Gastrocnemius medialis (tissue), 4 donors: ENCODE measurements at regions not wholly inside any gene's neighbourhood (a gene's known extent, or its start where the extent isn't known, plus 50 kb on each side); places are given as distances from the start of the nearest gene placed in this dataset.

ENCODE experiments used
- ATAC-seq, 2 donors: fragments of 150-250 bp; one replicate each; pipeline ENCODE4 v1.9.1; 2016
- DNase-seq, 2 donors: peaks; one replicate each; pipeline ENCODE4 v3.0.0-alpha.2; 2019
- H3K27ac ChIP-seq, 4 donors: fragments of 200-600 bp; sonication (generic); 1 replicate in 1 of 4; 2 replicates in 3 of 4; pipeline ENCODE4 v1.5.1; 2016 to 2018; ENCODE audit warnings: mild to moderate bottlenecking in 2 of 4, moderate library complexity in 1 of 4
- H3K27me3 ChIP-seq, 3 donors: fragments of 200-600 bp; sonication (generic) in 2 of 3; 1 replicate in 1 of 3; 2 replicates in 2 of 3; pipeline versions ENCODE4 v1.5.1 to v1.6.0; 2016 to 2019; ENCODE audit warnings: mild to moderate bottlenecking in 1 of 3, moderate library complexity in 1 of 3
- H3K36me3 ChIP-seq, 2 donors: fragments of 200-600 bp; sonication (generic) in 1 of 2; one replicate each; pipeline ENCODE4 v1.5.1; 2017 to 2018
- H3K4me1 ChIP-seq, 2 donors: fragments of 200-600 bp; sonication (generic) in 1 of 2; one replicate each; pipeline ENCODE4 v1.5.1; 2016 to 2017; ENCODE audit warnings: mild to moderate bottlenecking in 2 of 2
- H3K4me3 ChIP-seq, 4 donors: fragments of 200-600 bp; sonication (generic) in 3 of 4; 1 replicate in 1 of 4; 2 replicates in 3 of 4; pipeline ENCODE4 v1.5.1; 2016 to 2019; ENCODE audit warnings: mild to moderate bottlenecking in 2 of 4
- H3K9me3 ChIP-seq, 3 donors: fragments of 200-600 bp; sonication (generic) in 2 of 3; 1 replicate in 1 of 3; 2 replicates in 2 of 3; pipeline ENCODE4 v1.5.1; 2016 to 2019
- POLR2A ChIP-seq, 2 donors: fragments of 450-650 bp; IDR thresholded peaks; one replicate each; pipeline ENCODE4 v1.6.1; 2017; ENCODE audit warnings: antibody characterized with exemption in 2 of 2, mild to moderate bottlenecking in 2 of 2, moderate library complexity in 2 of 2
- in situ Hi-C, 4 donors: fragments of 200-750 bp; cut with MboI; loops; one replicate each; pipeline versions ENCODE4 v1.15.0 to v1.8.0; 2017; ENCODE audit warnings: low sequenced_read_pairs in 4 of 4
- intact Hi-C: fragments of 100-400 bp; cut with DNase I; formaldehyde crosslinking; loops from one replicate; pipeline ENCODE4 v1.15.1; 2023; ENCODE audit warnings: low total_unique reads
- TF ChIP-seq, protein P1 (sequence below), 5 experiments: fragments of 450-650 bp in 3 of 5; fragments of 200-600 bp in 2 of 5; sonication (generic) in 2 of 5; IDR thresholded peaks in 4 of 5; conservative IDR thresholded peaks in 1 of 5; 1 replicate in 4 of 5; 2 replicates in 1 of 5; pipeline ENCODE4 v1.5.1; 2016 to 2019; ENCODE audit warnings: antibody characterized with exemption in 5 of 5, mild to moderate bottlenecking in 3 of 5, moderate library complexity in 3 of 5

DNA sequence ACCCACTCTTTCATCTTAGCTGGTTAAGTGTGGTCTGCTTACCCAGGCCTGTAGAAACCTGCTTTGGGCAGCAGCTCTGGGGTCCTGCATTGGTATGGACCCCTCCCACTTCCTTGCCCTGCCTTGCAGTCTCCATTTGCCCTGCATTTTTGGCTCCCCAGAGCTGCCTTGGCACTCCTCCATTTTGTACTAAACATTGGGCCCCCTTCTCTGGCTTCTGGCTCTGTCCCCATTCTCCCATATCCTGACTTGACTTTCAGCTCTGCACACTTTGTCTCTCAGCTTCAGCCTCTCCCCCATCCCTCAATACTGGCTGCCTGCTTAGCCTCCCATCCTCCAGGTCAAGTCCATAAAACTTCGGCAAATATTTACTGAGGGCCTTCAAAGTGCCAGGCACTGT is 145.5 kb upstream of the PELI1 start:
- Histone ChIP-seq H3K36me3 (no peaks in the 10 kb centered on the region), H3K9me3 (no peaks in the 10 kb centered on the region), H3K4me1 (peaks cover 0 to 4% of the 10 kb centered on the region in 2 donors), H3K4me3 (no peak overlapping the region), H3K27me3 (no peaks in the 10 kb centered on the region), H3K27ac (no peak overlapping the region)
- in situ Hi-C loops (no loop called here), intact Hi-C loops (no loop called here)
- no peak for TF ChIP-seq POLR2A (IDR thresholded peaks at IDR 0.05)
- TF ChIP-seq, protein P1, sequence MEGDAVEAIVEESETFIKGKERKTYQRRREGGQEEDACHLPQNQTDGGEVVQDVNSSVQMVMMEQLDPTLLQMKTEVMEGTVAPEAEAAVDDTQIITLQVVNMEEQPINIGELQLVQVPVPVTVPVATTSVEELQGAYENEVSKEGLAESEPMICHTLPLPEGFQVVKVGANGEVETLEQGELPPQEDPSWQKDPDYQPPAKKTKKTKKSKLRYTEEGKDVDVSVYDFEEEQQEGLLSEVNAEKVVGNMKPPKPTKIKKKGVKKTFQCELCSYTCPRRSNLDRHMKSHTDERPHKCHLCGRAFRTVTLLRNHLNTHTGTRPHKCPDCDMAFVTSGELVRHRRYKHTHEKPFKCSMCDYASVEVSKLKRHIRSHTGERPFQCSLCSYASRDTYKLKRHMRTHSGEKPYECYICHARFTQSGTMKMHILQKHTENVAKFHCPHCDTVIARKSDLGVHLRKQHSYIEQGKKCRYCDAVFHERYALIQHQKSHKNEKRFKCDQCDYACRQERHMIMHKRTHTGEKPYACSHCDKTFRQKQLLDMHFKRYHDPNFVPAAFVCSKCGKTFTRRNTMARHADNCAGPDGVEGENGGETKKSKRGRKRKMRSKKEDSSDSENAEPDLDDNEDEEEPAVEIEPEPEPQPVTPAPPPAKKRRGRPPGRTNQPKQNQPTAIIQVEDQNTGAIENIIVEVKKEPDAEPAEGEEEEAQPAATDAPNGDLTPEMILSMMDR (IDR thresholded peaks at IDR 0.05 in 4 of 5, conservative IDR thresholded peaks at IDR 0.05 in 1 of 5) = no peak
- no peak for ATAC-seq
- no peak for DNase-seq

DNA sequence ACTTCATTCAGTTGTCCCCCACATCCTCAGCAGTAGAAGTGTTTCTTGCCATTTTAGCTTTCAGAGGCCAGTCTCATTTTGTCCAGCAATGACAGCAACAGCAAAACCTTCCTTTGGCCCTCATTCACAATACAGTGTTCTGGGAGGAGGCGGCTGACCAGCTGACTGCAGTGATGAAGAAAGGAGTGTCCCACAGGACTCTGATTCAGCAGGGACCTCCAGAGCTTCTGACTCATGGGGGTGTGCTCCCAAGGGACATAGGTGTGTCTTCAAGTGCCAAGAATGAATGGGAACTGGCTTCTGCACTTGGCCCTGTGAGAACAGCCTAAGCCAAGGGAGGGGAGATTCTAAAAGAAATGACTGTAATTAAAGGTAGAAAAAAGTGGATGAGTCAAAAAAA is 147.0 kb upstream of the PELI1 start:
- peaks cover 0 to 4% of the 10 kb centered on the region in 2 donors for H3K4me1 ChIP-seq
- no peaks in the 10 kb centered on the region for H3K36me3 ChIP-seq
- ATAC-seq = no peak
- no peak overlapping the region for H3K27ac ChIP-seq
- H3K9me3 ChIP-seq = no peaks in the 10 kb centered on the region
- TF ChIP-seq, protein P1 (IDR thresholded peaks at IDR 0.05 in 4 of 5, conservative IDR thresholded peaks at IDR 0.05 in 1 of 5) = no peak
- no peak for TF ChIP-seq POLR2A (IDR thresholded peaks at IDR 0.05)
- DNase-seq = no peak
- in situ Hi-C loops (no loop called here), intact Hi-C loops (no loop called here)
- no peaks in the 10 kb centered on the region for H3K27me3 ChIP-seq
- no peak overlapping the region for H3K4me3 ChIP-seq

DNA sequence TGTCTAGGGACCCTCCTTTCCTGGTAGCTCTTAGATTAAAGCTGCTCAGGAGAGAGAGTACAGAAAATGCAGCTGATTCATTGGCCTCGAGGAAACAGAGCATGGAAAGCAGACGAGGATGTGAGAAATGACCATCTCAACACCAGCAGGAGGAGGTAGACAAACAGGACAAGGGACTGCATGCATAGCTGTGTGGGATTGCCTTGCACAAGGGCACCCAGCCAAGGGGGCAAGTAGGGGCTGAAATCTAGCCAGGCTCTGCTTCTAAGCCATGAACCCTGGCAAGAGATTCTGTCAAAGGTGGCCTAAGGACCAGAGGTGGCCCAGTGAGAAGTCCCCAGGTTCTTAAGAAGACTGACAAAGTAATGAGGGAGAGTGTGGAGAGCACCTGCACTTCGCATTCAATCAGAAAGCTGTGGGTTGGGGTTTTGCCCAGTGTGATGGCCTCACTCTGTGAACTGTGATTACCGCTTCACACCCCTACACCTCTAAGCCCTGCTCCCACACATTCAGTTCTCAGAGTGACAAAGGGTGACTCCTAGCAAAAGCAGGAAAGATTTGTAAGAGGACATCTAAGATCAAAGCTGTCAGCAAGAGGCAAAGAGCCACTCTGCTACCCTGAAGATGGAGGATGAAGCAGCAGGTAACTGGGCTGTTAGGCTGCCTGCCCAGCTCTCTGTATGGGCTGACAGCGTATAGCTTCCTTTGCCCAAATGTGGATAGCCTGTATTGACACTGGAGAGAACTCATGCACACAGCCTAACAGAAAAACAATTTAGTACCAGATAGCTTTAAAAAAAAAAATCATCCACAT is 151.3 kb upstream of the PELI1 start:
- Histone ChIP-seq H3K4me3 (no peak overlapping the region), H3K27me3 (no peaks in the 10 kb centered on the region), H3K4me1 (no peaks in the 10 kb centered on the region), H3K36me3 (no peaks in the 10 kb centered on the region), H3K27ac (no peak overlapping the region), H3K9me3 (no peaks in the 10 kb centered on the region)
- intact Hi-C loops (no loop called here), in situ Hi-C loops (no loop called here)
- DNase-seq = no peak
- ATAC-seq = no peak
- no peak for TF ChIP-seq POLR2A (IDR thresholded peaks at IDR 0.05)
- TF ChIP-seq, protein P1 (IDR thresholded peaks at IDR 0.05 in 4 of 5, conservative IDR thresholded peaks at IDR 0.05 in 1 of 5) = no peak

DNA sequence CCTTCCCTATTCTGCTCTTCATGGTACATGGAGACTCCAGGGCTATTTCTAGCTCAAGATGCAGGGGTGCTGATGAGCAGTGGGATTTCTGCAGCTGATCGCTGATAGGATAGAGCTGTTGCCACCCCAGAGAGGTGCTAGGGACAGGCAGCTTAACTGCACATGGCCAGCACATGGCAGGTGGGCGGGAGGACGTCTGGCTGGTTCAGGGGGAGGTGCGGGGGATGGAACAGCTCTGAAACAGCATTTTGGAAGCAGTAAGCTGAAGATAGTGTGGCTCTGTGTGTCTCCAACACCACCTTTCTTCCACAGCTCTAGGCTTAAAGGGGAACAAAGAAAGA is 151.9 kb upstream of the PELI1 start:
- no peaks in the 10 kb centered on the region for H3K9me3 ChIP-seq
- TF ChIP-seq, protein P1 (IDR thresholded peaks at IDR 0.05 in 4 of 5, conservative IDR thresholded peaks at IDR 0.05 in 1 of 5) = no peak
- TF ChIP-seq POLR2A (IDR thresholded peaks at IDR 0.05) = no peak
- DNase-seq (no peak), ATAC-seq (no peak)
- no peak overlapping the region for H3K27ac ChIP-seq
- in situ Hi-C loops (no loop called here), intact Hi-C loops (no loop called here)
- no peaks in the 10 kb centered on the region for H3K4me1 ChIP-seq
- H3K4me3 ChIP-seq = no peak overlapping the region
- H3K36me3 ChIP-seq = no peaks in the 10 kb centered on the region
- no peaks in the 10 kb centered on the region for H3K27me3 ChIP-seq
